ENCODE measurements at regions not wholly inside any gene's neighbourhood (a gene's known extent, or its start where the extent isn't known, plus 50 kb on each side); places are given as distances from the start of the nearest gene placed in this dataset.

DNA sequence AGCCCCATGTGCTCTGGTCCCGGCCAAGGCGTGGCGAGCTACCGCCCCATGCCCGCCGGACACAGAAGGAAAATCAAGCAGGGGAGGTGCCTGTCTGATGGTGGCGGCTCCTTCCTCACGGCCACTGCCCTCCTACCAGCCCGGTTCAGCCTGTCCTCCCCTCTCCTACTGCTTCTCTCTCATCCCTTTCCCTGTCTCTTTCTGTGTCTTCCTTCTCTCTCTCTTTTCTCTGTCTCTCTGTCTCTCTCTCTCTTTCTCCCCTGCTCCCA lies 279.1 kb downstream of the ASMT start:
- TF ChIP-seq, protein P1, sequence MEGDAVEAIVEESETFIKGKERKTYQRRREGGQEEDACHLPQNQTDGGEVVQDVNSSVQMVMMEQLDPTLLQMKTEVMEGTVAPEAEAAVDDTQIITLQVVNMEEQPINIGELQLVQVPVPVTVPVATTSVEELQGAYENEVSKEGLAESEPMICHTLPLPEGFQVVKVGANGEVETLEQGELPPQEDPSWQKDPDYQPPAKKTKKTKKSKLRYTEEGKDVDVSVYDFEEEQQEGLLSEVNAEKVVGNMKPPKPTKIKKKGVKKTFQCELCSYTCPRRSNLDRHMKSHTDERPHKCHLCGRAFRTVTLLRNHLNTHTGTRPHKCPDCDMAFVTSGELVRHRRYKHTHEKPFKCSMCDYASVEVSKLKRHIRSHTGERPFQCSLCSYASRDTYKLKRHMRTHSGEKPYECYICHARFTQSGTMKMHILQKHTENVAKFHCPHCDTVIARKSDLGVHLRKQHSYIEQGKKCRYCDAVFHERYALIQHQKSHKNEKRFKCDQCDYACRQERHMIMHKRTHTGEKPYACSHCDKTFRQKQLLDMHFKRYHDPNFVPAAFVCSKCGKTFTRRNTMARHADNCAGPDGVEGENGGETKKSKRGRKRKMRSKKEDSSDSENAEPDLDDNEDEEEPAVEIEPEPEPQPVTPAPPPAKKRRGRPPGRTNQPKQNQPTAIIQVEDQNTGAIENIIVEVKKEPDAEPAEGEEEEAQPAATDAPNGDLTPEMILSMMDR (IDR thresholded peaks at IDR 0.05; ENCODE audit: low read depth, low read length): no peak
- no peak for DNase-seq (ENCODE audit: extremely low read depth, low read depth)

DNA sequence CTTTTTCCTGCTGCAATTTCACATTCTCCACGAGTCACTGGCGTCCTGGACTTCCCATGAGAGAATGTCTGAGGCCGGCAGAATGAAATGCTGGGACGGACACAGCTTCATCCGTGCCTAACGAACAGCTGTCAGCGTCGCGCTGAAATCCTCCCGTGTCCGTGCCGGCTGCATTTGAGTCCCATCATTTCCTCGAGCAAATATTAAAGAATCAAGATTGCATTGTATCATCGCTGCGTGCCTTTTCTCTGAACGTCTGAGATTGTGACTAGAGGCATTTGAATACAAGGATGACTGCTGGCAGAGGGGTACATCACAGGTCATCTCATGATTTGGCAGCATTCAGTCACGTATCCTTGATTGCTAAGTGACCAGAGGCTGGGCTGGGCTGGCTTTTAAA lies 279.9 kb downstream of the ASMT start:
- DNase-seq (ENCODE audit: extremely low read depth, low read depth): no peak
- TF ChIP-seq, protein P1 (IDR thresholded peaks at IDR 0.05; ENCODE audit: low read depth, low read length): no peak

DNA sequence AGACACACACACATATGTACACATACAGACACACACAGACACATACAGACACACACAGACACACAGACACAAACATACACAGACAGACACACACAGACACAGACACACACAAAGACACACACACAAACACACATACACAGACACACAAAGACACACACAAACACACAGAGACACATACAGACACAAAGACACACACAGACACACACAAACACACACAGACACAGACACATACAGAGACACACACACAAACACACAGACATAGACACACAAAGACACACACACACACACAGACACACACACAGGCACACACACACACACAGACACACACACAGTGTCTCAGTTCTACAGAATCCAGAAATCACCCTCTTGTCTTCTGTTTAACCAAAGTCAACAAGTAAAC lies 280.7 kb downstream of the ASMT start:
- DNase-seq (ENCODE audit: extremely low read depth, low read depth): no peak
- TF ChIP-seq, protein P1 (IDR thresholded peaks at IDR 0.05; ENCODE audit: low read depth, low read length): no peak

DNA sequence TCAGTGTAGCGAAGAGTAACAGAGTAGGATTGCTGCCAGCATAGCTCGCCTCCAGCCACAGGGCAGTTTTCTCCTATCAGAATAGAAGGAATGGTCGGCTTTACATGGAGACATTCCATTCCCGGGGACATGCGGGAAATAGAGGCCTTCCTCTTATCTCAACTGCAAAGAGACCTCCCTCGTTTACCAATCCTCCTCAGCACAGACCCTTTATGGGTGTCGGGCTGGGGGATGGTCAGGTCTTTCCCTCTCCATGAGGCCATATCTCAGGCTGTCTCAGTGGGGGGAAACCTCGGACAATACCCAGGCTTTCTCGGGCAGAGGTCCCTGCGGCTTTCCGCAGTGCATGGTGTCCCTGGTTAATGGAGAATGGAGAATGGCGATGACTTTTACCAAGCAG lies 285.0 kb downstream of the ASMT start:
- no peak for DNase-seq (ENCODE audit: extremely low read depth, low read depth)
- TF ChIP-seq, protein P1 (IDR thresholded peaks at IDR 0.05; ENCODE audit: low read depth, low read length): no peak

DNA sequence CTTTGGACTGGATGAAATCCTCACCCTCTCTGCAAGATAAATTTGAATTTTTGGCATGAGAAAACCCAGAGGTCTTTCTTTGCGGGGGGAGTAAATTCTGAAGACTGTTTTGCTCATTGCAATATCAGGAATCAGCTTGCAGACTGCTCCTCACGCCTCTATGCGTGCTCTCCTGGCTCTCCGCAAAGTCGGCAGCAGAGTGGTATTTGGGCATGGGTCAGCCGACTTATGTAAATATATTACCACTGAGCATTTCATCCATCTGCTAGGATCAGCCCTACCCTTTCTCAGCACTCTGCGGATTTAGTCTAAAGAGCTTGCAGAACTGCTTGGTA lies 288.0 kb downstream of the ASMT start:
- no peak for DNase-seq (ENCODE audit: extremely low read depth, low read depth)
- TF ChIP-seq, protein P1 (IDR thresholded peaks at IDR 0.05; ENCODE audit: low read depth, low read length): no peak

DNA sequence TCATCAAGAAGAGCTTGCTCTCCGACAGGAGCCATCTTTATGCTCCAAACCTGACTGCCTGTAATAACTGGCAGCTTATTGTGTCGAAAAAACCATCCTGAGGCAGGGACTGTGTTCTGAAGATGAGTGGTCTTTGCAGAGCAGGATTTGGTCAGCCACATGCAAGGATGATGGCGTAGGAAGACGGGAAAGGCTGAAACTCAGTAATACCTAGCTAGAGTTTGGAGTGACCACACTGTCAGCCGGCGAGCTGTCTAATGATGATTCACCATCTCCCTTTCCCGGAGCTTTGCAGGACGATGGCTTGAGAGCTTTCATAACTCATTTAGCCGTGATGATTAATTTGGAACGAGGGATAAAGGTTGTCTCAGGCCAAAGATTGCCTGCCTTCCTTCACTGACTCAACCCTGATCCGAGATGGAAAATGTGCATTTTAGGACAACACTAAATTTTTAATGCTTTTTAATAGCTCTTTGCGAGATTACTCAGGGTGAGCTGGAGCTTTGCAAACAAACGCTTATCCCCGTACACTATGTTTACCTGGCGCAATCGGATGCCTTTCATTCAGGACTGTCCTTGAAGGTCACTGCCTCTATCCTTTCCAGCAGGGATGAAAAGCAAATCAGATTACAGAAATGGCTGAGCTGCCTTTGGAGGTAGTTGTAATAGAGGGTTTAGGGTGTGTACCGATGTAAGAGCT lies 288.5 kb downstream of the ASMT start:
- DNase-seq (ENCODE audit: extremely low read depth, low read depth): no peak
- TF ChIP-seq, protein P1 (IDR thresholded peaks at IDR 0.05; ENCODE audit: low read depth, low read length): no peak

DNA sequence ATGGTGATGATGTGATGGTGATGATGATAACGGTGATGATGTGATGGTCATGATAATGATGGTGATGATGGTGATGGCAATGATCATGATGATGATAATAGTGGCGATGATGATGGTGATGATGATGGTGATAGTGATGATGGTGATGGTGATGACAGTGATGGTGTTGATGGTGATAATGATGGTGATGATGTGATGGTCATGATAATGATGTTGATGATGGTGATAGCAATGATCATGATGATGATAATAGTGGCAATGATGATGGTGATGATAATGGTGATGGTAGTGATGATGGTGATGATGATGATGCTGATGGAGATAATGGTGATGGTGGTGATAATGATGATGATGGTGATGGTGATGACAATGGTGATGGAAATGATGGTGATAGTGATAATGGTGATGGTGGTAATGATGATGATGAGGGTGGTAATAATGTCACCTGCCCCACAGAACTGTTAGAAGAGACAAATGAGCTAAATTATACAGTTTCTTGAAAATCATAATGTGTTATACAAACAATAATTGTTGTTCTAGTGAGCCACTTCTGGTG lies 289.9 kb downstream of the ASMT start:
- TF ChIP-seq, protein P1 (IDR thresholded peaks at IDR 0.05; ENCODE audit: low read depth, low read length): no peak
- DNase-seq (ENCODE audit: extremely low read depth, low read depth): no peak
